Inflammatory macrophage treated with lipopolysaccharide for 1 hour (primary cell): ENCODE measurements at regions not wholly inside any gene's neighbourhood (a gene's known extent, or its start where the extent isn't known, plus 50 kb on each side); places are given as distances from the start of the nearest gene placed in this dataset.
"Not testable (repeated sequence)": the region's sequence is repeated elsewhere in the genome, so short reads cannot be mapped to it uniquely, and the experiment has no call there.

ENCODE experiments used
- DNase-seq, 2 donors: peaks; one replicate each; pipeline ENCODE4 v3.0.0-alpha.2; 2020 to 2022

DNA sequence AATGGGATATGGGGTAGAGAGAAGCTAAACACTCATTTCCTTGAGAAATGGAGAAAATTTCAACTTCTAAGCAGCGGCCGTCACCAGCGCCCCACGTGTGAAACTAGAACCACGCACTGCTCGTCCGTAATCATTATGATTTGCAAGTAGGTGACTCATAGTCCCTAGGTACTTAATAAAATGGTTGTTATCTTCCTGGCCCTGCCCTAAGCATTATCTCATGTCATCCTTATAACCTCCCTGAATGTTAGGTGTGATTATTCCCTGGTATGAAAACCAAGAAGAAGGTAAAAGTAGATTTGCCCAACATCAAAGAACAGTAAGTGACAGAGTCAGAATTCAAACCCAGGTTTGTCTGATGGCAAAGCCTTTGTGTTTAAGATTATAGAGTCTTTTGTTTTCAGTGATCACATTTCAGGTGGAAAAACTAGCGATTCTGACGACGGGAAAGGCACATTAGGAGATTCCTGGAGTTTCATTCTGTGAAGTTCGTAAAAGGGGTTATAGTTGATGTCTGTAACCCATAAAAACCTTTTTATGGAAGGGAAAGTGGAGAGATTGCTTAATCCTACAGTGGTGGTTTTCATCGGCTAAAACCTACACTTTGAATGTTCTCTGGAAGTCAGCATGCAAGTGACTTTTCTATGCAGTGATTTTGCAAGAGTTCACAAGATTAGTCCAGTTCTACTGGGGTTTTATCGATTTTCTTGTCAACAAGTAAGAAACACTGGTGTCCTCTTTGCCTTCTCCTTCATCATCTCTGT lies 202.9 kb upstream of the WWC1 start:
- no peak for DNase-seq

DNA sequence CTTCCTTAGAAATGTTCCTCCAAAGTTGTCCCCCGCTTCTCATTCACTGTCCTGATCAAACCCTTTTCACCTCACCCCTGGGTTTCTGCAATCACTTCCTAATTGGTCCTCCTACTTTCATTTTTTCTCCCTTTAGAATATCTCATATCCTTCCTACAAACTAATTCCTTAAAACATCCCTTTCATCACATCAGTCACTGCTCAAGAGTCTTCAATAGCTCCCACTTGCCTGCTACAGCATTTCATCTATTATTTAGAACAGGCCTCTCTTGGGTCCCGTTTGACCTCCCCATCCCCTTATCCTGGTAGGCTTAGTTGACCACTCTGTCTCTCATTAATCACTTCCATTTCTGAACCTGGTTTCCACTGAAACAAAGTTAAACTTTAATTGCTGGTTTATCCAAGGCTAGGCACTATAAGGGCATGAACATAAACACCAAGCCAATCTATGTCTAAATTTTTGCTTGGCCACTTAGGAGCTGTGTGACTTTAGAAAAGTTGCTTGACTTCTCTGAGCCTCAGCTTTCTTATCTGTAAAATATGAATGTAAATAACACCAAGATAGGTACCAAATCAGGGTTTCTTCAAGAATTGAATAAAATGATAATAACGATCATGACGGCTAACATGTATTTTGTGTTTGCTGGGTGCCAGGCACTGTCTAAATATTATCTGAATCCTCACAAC lies 202.1 kb upstream of the WWC1 start:
- no peak for DNase-seq

DNA sequence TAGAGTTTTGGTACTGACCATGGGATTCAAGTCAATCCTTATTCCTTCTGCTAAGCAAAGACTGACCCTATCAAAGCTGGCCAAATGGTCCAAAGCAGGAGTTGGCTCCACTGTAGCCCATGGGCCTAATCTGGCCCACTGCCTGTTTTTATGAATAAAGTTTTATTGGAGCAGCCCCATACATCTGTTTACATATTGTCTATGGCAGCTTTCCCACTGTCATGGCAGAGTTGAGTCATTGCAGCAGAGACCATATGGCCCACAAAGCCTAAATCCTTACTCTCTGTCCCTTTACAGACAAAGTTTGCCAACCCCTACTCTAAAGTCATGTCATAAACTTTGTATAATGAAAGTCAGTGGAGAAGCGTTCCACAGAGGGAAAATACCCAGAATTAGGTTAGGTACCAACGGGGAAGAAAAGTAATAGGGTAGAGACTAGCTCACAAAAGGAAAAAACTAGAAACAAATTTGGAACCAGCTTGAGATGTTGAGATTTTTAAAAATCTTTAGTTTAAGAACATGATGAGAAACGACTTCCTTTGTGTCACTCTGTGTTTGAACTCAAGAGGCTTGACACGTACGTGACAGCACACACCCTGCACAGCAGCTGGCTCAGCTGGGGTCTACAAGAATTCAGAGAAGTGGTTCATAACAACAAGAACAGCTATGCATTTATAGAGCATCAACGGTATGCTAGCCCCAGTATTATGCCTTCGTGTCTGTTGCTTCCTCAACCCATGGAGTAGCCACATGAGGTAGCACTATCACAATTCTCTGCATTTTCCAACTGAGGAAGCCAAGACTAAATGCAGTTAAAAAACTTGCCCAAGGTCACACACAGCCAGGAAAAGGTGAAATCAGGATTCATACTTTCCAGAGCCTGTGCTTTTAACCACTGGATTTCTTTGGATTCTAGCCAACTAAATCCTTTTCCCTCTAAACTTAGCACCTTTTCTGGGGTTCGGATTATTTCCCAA lies 198.9 kb upstream of the WWC1 start:
- no peak for DNase-seq

DNA sequence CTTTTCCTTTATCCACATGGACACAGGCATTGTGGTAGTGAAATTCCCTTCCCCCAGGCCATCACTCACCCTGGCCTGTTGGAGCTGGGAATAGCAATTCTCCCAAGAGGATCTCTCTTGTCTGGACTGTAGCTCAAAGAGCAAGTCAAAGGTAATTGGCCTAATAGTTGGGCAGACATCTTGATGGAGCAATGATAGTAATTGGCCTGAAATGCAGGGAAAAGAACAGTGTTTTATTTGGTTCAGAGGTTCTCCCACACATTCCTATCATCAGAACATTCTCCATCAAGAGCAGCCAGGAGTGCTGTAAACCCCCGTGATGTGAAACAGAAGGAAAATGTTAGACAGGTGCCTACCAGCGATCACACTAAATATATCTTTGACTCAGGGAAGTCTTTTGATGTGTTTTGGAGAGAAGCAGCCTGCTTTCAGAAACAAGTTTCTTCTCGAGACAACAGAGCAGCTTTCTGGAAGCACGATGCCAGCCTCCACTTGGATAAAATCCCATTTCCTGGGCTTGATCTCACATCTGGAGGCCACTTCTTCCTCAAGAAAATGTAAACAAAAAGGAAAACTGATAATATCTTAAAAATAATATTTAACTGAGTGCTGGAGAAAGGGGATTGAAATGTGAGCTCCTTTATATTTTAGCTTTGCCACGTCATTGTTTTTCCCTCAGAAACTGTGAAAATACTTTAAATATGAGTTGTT lies 198.1 kb upstream of the WWC1 start:
- no peak for DNase-seq

GRCh38 chr5:168096525-168096924 lies 194.9 kb upstream of the WWC1 start:
- no peak for DNase-seq

DNA sequence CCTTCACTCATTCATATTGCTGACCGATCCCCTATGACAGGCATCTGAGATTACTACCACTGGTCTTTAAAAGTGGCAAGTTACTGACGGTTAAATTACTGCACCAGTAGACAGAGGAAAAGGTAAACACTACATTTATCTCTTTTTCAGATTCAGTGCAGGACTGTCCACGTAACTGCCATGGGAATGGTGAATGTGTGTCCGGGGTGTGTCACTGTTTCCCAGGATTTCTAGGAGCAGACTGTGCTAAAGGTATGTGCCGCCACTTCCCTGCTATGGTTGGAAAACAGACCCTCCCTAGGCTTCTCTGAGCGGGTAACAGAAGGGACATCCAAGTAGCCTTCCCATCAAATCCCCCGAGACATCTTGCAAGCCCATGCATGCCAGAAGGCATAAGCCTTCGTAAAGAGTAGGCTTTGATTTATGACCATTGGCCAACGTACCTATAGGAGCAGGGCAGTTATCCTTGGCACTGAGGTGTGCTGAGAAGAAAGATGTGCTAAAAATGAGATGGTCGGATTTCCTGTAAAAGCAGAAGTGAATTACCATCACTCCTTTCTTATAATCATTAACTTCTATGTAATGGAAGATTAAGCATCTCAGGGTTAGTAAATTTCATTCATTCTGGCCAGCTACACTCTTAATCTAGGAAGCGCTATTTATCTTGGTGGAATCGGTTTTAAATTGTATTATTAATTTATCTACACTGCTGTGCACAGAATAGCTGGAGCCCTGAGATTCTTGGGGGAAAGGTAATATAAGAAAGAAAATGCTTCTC lies 193.4 kb upstream of the WWC1 start:
- no peak for DNase-seq

DNA sequence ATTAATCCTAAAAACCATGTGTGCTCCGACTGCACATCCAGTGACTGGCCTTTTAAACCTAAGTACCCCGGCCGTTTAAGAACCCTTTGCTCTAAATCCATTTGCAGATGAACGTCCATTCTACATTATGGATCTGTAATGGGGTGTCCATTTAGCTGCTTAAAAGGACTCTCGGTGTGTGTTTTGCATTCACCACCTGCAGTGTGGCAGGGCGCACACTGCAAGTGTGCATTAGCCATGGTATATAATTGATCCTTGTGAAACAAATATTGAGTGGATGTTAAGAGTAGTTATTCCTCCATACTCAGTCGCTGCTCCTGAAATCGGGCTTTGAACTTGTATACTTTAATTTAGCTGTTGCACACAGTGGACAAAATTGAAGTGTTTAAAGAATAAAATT lies 190.1 kb upstream of the WWC1 start:
- DNase-seq = no peak

GRCh38 chr5:168103018-168103417 lies 188.4 kb upstream of the WWC1 start:
- DNase-seq = not testable (repeated sequence)

DNA sequence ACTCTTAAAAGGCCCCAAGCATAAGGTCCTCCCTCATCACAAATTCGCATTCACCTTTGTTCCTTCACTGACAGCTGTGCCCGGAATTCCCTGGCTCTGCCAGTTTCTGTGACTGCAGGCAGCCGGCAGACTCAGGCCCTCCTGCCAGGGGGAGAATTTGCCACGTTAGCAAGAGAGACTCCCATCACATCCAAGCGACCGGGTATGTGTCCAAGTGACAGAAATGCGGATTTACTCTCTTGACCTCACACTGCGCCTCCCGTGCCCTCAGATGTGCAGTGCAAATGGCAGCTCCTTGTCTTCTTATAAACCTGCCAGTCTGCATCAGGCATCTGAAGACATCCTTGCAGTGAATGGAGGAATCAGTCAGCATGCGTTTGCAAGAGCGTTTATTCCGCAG lies 187.1 kb upstream of the WWC1 start:
- no peak for DNase-seq

DNA sequence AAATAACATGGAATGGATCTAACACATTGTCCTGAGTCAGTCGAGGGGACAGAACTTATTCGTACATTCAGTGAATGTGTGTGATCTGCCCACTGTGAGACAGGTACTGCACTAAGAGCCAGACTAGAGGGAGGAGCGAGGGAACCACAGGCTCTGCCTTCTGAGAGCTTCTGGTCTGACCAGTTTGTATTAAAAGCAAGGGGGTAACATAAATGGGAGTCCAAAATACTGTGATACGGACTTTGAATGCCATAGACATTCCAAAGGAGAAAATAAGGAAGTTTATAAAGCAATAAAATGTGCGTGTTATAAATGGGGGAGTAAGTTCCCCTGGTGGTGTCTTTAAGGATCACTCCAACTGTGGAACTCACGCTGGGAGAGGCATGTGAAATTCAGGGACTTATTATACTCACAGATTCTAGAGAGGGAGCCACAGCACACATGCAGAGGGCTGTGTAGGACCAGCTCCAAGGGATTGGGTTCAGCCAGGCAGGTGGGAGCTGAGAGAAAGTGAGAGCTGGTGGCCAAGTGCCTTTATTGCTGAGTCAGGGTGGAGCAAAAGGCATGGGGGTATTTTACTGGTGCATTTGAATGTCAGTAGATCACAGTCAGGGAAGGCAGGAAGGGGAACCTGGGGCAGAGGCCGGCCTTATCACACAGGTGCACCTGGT lies 186.5 kb upstream of the WWC1 start:
- no peak for DNase-seq

DNA sequence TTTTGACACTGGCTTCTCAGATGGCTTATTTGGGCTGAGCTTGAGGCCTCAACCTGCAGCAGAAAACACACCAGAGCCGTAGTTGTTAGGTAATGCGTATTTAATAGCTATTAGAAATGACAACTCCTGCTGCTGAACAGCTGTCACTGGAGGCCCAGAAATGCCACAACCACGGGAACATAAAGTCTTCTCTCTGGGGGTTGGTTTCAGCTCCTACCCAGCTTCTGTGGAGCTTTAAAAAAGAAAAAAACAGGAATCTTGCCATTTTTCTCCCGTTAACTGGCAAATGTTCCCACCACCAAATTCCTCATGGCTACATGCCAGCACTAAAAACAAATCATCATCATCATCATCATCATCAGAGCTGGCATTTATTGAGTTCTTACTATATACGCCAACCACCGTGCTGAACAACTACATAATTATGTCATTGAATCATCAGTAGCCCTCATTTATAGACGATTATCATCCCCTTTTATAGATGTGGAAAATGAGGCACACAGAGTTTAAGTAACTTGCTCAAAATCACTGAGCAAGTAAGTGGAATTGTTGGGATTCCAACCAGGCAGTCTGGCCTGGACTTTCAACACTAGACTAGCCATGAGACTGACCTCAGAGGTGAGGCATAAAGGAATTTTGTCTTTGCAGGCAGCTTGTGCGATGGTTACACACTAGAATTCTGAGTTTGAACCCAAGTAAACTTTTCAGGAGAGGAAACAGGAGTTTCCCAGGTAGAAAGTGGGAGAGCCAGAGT lies 185.3 kb upstream of the WWC1 start:
- DNase-seq = no peak

DNA sequence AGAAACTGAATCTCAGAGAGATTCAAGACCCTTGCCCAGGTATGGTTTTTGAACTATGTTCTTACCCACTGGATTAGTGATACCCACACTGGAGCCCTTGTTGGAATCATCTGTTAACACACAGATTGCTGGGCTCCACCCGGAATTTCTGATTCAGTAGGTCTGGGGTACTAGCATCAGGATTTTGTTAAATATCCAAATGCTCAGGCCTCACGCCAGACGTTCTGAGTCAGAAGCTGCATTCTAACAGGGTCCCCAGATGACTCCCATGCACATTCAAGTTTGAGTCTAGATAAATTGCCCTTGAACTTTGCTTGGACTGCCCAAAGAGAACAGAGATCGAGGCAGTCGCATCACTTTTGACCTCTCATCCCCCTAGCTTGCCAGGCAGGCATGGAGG lies 182.0 kb upstream of the WWC1 start:
- DNase-seq = no peak

DNA sequence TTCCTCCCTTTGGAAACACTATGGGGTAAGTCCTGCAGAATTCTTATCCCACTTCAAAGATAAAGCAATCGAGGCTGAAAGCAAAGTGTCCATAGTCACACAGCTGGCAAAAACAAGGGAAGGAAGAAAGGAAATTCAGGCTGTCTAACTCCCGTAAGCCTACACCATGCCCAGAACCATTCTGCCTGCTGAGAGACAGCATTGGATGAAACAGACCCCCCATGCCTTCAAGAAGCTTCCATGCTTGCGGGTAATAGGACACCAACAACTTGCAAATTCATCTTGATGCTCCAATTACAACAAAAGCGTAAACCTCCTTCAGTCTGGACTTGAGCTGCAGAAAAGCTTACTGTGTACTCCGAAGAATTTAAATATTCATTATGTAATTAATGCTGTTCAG lies 181.1 kb upstream of the WWC1 start:
- no peak for DNase-seq

- peak in 1 of 2 donors; percentile 15 for DNase-seq
Measured at GRCh38 chr5:168110870-168111832, 180.3 kb upstream of the WWC1 start.

GRCh38 chr5:168114444-168115017 lies 176.9 kb upstream of the WWC1 start:
- DNase-seq = peak; percentile 10 to 74

DNA sequence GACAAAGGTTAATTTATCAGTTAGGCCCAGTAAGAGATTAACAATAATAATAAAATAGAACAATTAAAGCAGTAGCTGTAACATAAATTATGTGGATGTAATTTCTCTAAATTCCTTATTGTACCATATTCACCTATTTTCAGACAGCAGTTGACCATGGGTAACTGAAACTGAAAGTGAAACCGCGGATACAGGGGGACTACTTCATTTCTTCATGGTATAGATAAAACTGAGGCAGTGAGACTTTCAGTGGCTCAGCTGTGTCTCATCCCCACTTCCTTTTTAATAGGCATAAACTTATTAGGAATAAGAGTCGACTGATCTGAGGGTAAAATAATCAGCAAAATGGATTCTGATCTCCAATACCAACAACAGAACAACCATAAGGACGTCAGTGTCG lies 174.0 kb upstream of the WWC1 start:
- DNase-seq = no peak

DNA sequence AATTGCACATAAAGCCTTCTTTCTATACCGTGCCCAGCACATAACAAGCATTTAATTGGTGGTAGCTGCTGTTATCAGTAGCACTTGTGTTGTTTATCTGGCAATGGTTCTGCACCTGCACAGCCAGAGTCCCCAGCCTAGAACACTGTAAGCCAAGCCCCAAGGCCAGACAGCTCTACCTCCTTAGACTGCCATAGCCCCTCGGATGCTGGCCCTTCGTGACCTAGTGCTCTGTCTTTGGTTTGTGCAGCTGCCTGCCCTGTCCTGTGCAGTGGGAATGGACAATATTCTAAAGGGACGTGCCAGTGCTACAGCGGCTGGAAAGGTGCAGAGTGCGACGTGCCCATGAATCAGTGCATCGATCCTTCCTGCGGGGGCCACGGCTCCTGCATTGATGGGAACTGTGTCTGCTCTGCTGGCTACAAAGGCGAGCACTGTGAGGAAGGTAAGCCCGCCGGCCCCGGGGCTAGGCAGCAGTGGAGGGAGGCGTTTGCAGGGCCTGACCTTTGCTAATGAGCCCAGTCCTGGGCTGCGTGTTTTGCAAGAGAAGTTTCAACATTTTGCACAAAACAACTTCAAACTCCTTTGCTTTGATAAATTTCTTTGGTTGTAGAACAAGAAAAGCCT lies 173.3 kb upstream of the WWC1 start:
- no peak for DNase-seq

DNA sequence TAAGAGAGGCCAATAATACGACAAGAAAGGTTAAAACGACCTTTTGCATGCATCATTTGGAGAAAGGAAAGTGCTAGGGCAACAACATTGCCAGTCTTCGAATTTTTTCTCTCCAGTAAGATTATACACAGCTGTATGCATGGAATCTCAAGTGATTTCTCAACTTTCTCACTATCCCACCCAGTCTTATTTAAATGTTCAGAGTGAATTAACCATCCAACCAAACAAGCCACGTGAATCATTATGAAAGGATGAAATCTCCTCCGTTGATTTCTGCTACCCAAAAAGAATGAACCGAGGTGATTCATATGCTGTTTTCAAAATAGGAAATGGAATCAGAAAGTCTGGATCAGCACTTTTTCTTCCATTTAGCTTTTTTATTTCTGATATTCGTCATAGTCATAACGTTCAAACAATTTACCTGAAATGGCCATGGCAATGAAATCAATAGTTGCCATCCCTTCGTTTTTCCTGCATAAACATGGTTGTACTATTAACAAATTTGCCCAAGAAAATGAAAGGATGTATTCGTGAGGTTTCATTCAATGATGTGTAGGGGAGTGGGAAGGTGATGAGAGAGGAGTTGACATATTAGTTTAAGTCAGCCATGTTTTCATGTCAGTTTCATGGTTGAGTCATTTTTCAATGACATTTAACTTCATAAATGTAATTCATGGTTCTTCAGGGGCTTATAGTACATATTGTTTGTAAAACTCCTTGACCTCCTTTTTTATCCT lies 170.9 kb upstream of the WWC1 start:
- DNase-seq = no peak
